ENCODE measurements at regions not wholly inside any gene's neighbourhood (a gene's known extent, or its start where the extent isn't known, plus 50 kb on each side); places are given as distances from the start of the nearest gene placed in this dataset.

GRCh38 chr4:17328141-17328815, 183.6 kb downstream of the QDPR start:
- Histone ChIP-seq H3K27ac (no peak overlapping the region), H3K36me3 (no peaks in the 10 kb centered on the region), H3K4me3 (no peak overlapping the region), H3K9me3 (no peaks in the 10 kb centered on the region), H3K27me3 (no peaks in the 10 kb centered on the region), H3K4me1 (peaks cover 0 to 14% (median 9%) of the 10 kb centered on the region in 4 donors)
- intact Hi-C loops (cut with DNase I; ENCODE audit: low total_unique reads) = loop anchor here (10.0 kb wide), 1 partner anchor 1033 kb away; no protein-coding TSS in a partner anchor
- TF ChIP-seq POLR2AphosphoS5 (IDR thresholded peaks at IDR 0.05) (no peak), CTCF (IDR thresholded peaks at IDR 0.05) (no peak), POLR2A (IDR thresholded peaks at IDR 0.05) (no peak)
- DNase-seq = no peak
- 45 to 54% (median 52%) methylated on average over 5 of the region's 5 CpGs for WGBS, 5 donors

GRCh38 chr4:17327591-17327990, 184.3 kb downstream of the QDPR start:
- H3K27me3 ChIP-seq = no peaks in the 10 kb centered on the region
- TF ChIP-seq POLR2AphosphoS5 (IDR thresholded peaks at IDR 0.05) (no peak), EP300 (IDR thresholded peaks at IDR 0.05) (no peak), CTCF (IDR thresholded peaks at IDR 0.05) (no peak), POLR2A (IDR thresholded peaks at IDR 0.05) (no peak)
- H3K36me3 ChIP-seq = no peaks in the 10 kb centered on the region
- H3K27ac ChIP-seq = no peak overlapping the region
- WGBS, 5 donors = 65 to 76% (median 72%) methylated on average over 6 of the region's 6 CpGs
- peaks cover 0 to 17% (median 9%) of the 10 kb centered on the region in 4 donors for H3K4me1 ChIP-seq
- no peak overlapping the region for H3K4me3 ChIP-seq
- H3K9me3 ChIP-seq = no peaks in the 10 kb centered on the region
- peak in 1 of 2 donors; percentile 47 for DNase-seq
- intact Hi-C loops (cut with DNase I; ENCODE audit: low total_unique reads) = loop anchor here (10.0 kb wide), 1 partner anchor 1033 kb away; no protein-coding TSS in a partner anchor

- intact Hi-C loops (cut with DNase I; ENCODE audit: low total_unique reads) = loop anchor here (10.0 kb wide), 1 partner anchor 1032 kb away; no protein-coding TSS in a partner anchor
Observed at GRCh38 chr4:17326756-17327155, 185.1 kb downstream of the QDPR start.

GRCh38 chr4:17325098-17325497, 186.8 kb downstream of the QDPR start:
- Histone ChIP-seq H3K36me3 (no peaks in the 10 kb centered on the region), H3K27me3 (no peaks in the 10 kb centered on the region), H3K4me1 (peaks cover 0 to 17% (median 9%) of the 10 kb centered on the region in 4 donors), H3K9me3 (no peaks in the 10 kb centered on the region), H3K4me3 (no peak overlapping the region), H3K27ac (no peak overlapping the region)
- intact Hi-C loops (cut with DNase I; ENCODE audit: low total_unique reads) = loop anchor here (10.0 kb wide), 1 partner anchor 1030 kb away; no protein-coding TSS in a partner anchor
- 93 to 94% (median 94%) methylated on average over 2 of the region's 2 CpGs for WGBS, 5 donors
- DNase-seq = no peak
- TF ChIP-seq CTCF (IDR thresholded peaks at IDR 0.05) (no peak), EP300 (IDR thresholded peaks at IDR 0.05) (no peak), POLR2A (IDR thresholded peaks at IDR 0.05) (no peak), POLR2AphosphoS5 (IDR thresholded peaks at IDR 0.05) (no peak)

More at GRCh38 chr4:17326756-17327155, 185.1 kb downstream of the QDPR start:
- Histone ChIP-seq H3K27me3 (no peaks in the 10 kb centered on the region), H3K9me3 (no peaks in the 10 kb centered on the region), H3K27ac (no peak overlapping the region), H3K36me3 (no peaks in the 10 kb centered on the region), H3K4me1 (peaks cover 0 to 17% (median 9%) of the 10 kb centered on the region in 4 donors), H3K4me3 (no peak overlapping the region)
- WGBS, 5 donors = 70 to 81% (median 72%) methylated on average over 2 of the region's 2 CpGs
- TF ChIP-seq CTCF (IDR thresholded peaks at IDR 0.05) (no peak), POLR2AphosphoS5 (IDR thresholded peaks at IDR 0.05) (no peak), POLR2A (IDR thresholded peaks at IDR 0.05) (no peak), EP300 (IDR thresholded peaks at IDR 0.05) (no peak)
- DNase-seq = no peak

Measured in stomach (tissue), 8 donors.